Breast epithelium (tissue), 4 donors: ENCODE measurements at regions not wholly inside any gene's neighbourhood (a gene's known extent, or its start where the extent isn't known, plus 50 kb on each side); places are given as distances from the start of the nearest gene placed in this dataset.

ENCODE experiments used
- DNase-seq, 2 donors: peaks; one replicate each; pipeline ENCODE4 v3.0.0-alpha.2; 2019; ENCODE audit warnings: low spot score in 2 of 2
- H3K27ac ChIP-seq, 2 donors: fragments of 200-600 bp; sonication (generic) in 1 of 2; one replicate each; pipeline ENCODE4 v1.5.1; 2016 to 2019; ENCODE audit warnings: mild to moderate bottlenecking in 1 of 2
- H3K27me3 ChIP-seq, 2 donors: fragments of 200-600 bp; sonication (generic) in 1 of 2; one replicate each; pipeline versions ENCODE4 v1.5.1 to v1.6.0; 2017 to 2019; ENCODE audit warnings: control low read depth in 1 of 2, mild to moderate bottlenecking in 1 of 2
- H3K36me3 ChIP-seq: fragments of 200-600 bp; one replicate; pipeline ENCODE4 v1.5.1; 2019
- H3K4me1 ChIP-seq, 2 donors: fragments of 200-600 bp; sonication (generic); one replicate each; pipeline ENCODE4 v1.5.1; 2016 to 2019; ENCODE audit warnings: control low read depth in 1 of 2
- H3K4me3 ChIP-seq, 3 donors: fragments of 200-600 bp; sonication (generic); 1 replicate in 2 of 3; 2 replicates in 1 of 3; pipeline ENCODE4 v1.5.1; 2016 to 2019; ENCODE audit warnings: mild to moderate bottlenecking in 3 of 3, moderate library complexity in 2 of 3
- H3K9me3 ChIP-seq, 2 donors: fragments of 200-600 bp; sonication (generic) in 1 of 2; one replicate each; pipeline ENCODE4 v1.5.1; 2016 to 2019; ENCODE audit warnings: control low read depth in 1 of 2
- CTCF ChIP-seq, 3 donors: fragments of 450-650 bp; IDR thresholded peaks; one replicate each; pipeline ENCODE4 v1.5.1; 2016 to 2017; ENCODE audit warnings: antibody characterized with exemption in 3 of 3, mild to moderate bottlenecking in 3 of 3, moderate library complexity in 3 of 3
- POLR2A ChIP-seq: fragments of 450-650 bp; IDR thresholded peaks from one replicate; pipeline ENCODE4 v1.6.1; 2016; ENCODE audit warnings: antibody characterized with exemption, mild to moderate bottlenecking, moderate library complexity
- POLR2AphosphoS5 ChIP-seq, 3 donors: sonication (generic); formaldehyde crosslinking; IDR thresholded peaks; one replicate each; pipeline ENCODE4 v1.6.1; 2017; ENCODE audit warnings: antibody characterized with exemption in 3 of 3
- intact Hi-C: fragments of 100-400 bp; cut with DNase I; formaldehyde crosslinking; loops from one replicate; pipeline ENCODE4 v1.15.1; 2023; ENCODE audit warnings: low total_unique reads

GRCh38 chr2:19764998-19765397 is 136.8 kb downstream of the TTC32 start:
- Histone ChIP-seq H3K9me3 (peaks cover 0 to 4% of the 10 kb centered on the region in 2 donors), H3K36me3 (no peaks in the 10 kb centered on the region), H3K27ac (no peak overlapping the region), H3K4me3 (no peak overlapping the region), H3K4me1 (no peaks in the 10 kb centered on the region), H3K27me3 (no peaks in the 10 kb centered on the region)
- intact Hi-C loops, result no loop called here
- DNase-seq, result no peak
- no peak for TF ChIP-seq POLR2A
- TF ChIP-seq CTCF (IDR thresholded peaks at IDR 0.05), result no peak
- no peak for TF ChIP-seq POLR2AphosphoS5 (IDR thresholded peaks at IDR 0.05)

GRCh38 chr2:19763731-19764130 is 138.1 kb downstream of the TTC32 start:
- intact Hi-C loops, result no loop called here
- no peak overlapping the region for H3K27ac ChIP-seq
- DNase-seq, result no peak
- no peaks in the 10 kb centered on the region for H3K27me3 ChIP-seq
- TF ChIP-seq POLR2A (no peak), CTCF (IDR thresholded peaks at IDR 0.05) (no peak), POLR2AphosphoS5 (IDR thresholded peaks at IDR 0.05) (no peak)
- H3K9me3 ChIP-seq, result peaks cover 0 to 4% of the 10 kb centered on the region in 2 donors
- no peak overlapping the region for H3K4me3 ChIP-seq
- H3K4me1 ChIP-seq, result no peaks in the 10 kb centered on the region
- no peaks in the 10 kb centered on the region for H3K36me3 ChIP-seq

GRCh38 chr2:19762959-19763605 is 138.7 kb downstream of the TTC32 start:
- intact Hi-C loops, result no loop called here
- no peaks in the 10 kb centered on the region for H3K36me3 ChIP-seq
- H3K4me3 ChIP-seq, result no peak overlapping the region
- peaks cover 0 to 4% of the 10 kb centered on the region in 2 donors for H3K9me3 ChIP-seq
- no peak overlapping the region for H3K27ac ChIP-seq
- H3K4me1 ChIP-seq, result no peaks in the 10 kb centered on the region
- TF ChIP-seq CTCF (IDR thresholded peaks at IDR 0.05) (no peak), POLR2A (no peak), POLR2AphosphoS5 (IDR thresholded peaks at IDR 0.05) (no peak)
- H3K27me3 ChIP-seq, result no peaks in the 10 kb centered on the region
- DNase-seq, result no peak

GRCh38 chr2:19762142-19762541 is 139.6 kb downstream of the TTC32 start:
- DNase-seq, result no peak
- TF ChIP-seq CTCF (IDR thresholded peaks at IDR 0.05), result no peak
- TF ChIP-seq POLR2AphosphoS5 (IDR thresholded peaks at IDR 0.05), result no peak
- no peak for TF ChIP-seq POLR2A
- no peak overlapping the region for H3K4me3 ChIP-seq
- intact Hi-C loops, result no loop called here
- no peaks in the 10 kb centered on the region for H3K4me1 ChIP-seq
- no peak overlapping the region for H3K27ac ChIP-seq
- H3K36me3 ChIP-seq, result no peaks in the 10 kb centered on the region
- no peaks in the 10 kb centered on the region for H3K27me3 ChIP-seq
- peaks cover 0 to 4% of the 10 kb centered on the region in 2 donors for H3K9me3 ChIP-seq

- peaks cover 0 to 3% of the 10 kb centered on the region in 2 donors for H3K9me3 ChIP-seq
- intact Hi-C loops, result no loop called here
- H3K27ac ChIP-seq, result no peak overlapping the region
- no peak for TF ChIP-seq POLR2A
- no peak for TF ChIP-seq POLR2AphosphoS5 (IDR thresholded peaks at IDR 0.05)
- no peak for TF ChIP-seq CTCF (IDR thresholded peaks at IDR 0.05)
- DNase-seq, result peak in 1 of 2 donors; percentile 22
- H3K27me3 ChIP-seq, result no peaks in the 10 kb centered on the region
- H3K4me3 ChIP-seq, result no peak overlapping the region
- H3K4me1 ChIP-seq, result no peaks in the 10 kb centered on the region
- H3K36me3 ChIP-seq, result no peaks in the 10 kb centered on the region
These were observed 141.9 kb downstream of the TTC32 start for GRCh38 chr2:19759880-19760279.
